Caki2 (cell line): ENCODE measurements at regions not wholly inside any gene's neighbourhood (a gene's known extent, or its start where the extent isn't known, plus 50 kb on each side); places are given as distances from the start of the nearest gene placed in this dataset.

Source experiments
- DNase-seq: peaks from one replicate; pipeline ENCODE4 v3.0.0-alpha.2; 2015; ENCODE audit warnings: low read depth
- in situ Hi-C: cut with HindIII; loops from 2 replicates; pipeline ENCODE4 v1.10.0; 2016; ENCODE audit warnings: low sequenced_read_pairs, low pct_unique_long_range_greater_than_20kb, mixed read lengths

GRCh38 chr7:25807086-25807611, 344.8 kb upstream of the NFE2L3 start:
- no peak for DNase-seq
- in situ Hi-C loops, result no loop called here

GRCh38 chr7:25809441-25809840, 342.6 kb upstream of the NFE2L3 start:
- in situ Hi-C loops, result no loop called here
- DNase-seq, result no peak

- in situ Hi-C loops, result no loop called here
These were observed 339.7 kb upstream of the NFE2L3 start for GRCh38 chr7:25812086-25812850.

GRCh38 chr7:25813381-25813780, 338.6 kb upstream of the NFE2L3 start:
- DNase-seq, result no peak
- in situ Hi-C loops, result no loop called here

More at GRCh38 chr7:25812086-25812850, 339.7 kb upstream of the NFE2L3 start:
- no peak for DNase-seq

- in situ Hi-C loops, result no loop called here
These were observed 336.3 kb upstream of the NFE2L3 start for GRCh38 chr7:25815711-25816110.

GRCh38 chr7:25820432-25821040, 331.5 kb upstream of the NFE2L3 start:
- in situ Hi-C loops, result no loop called here
- DNase-seq, result no peak

More at GRCh38 chr7:25815711-25816110, 336.3 kb upstream of the NFE2L3 start:
- no peak for DNase-seq

GRCh38 chr7:25821225-25821624, 330.8 kb upstream of the NFE2L3 start:
- DNase-seq, result no peak
- in situ Hi-C loops, result no loop called here

GRCh38 chr7:25822823-25823222, 329.2 kb upstream of the NFE2L3 start:
- in situ Hi-C loops, result no loop called here
- DNase-seq, result no peak

GRCh38 chr7:25823571-25823970, 328.4 kb upstream of the NFE2L3 start:
- in situ Hi-C loops, result no loop called here

GRCh38 chr7:25828468-25828867, 323.5 kb upstream of the NFE2L3 start:
- no peak for DNase-seq
- in situ Hi-C loops, result loop anchor here (25.0 kb wide), 1 partner anchor 441 kb away; no protein-coding TSS in a partner anchor

More at GRCh38 chr7:25823571-25823970, 328.4 kb upstream of the NFE2L3 start:
- no peak for DNase-seq

- in situ Hi-C loops, result loop anchor here (25.0 kb wide), 1 partner anchor 442 kb away; no protein-coding TSS in a partner anchor
- no peak for DNase-seq
These were observed 322.3 kb upstream of the NFE2L3 start for GRCh38 chr7:25829663-25830062.

GRCh38 chr7:25830215-25830614, 321.8 kb upstream of the NFE2L3 start:
- DNase-seq, result no peak
- in situ Hi-C loops, result loop anchor here (25.0 kb wide), 1 partner anchor 443 kb away; no protein-coding TSS in a partner anchor

GRCh38 chr7:25831062-25831691, 320.8 kb upstream of the NFE2L3 start:
- in situ Hi-C loops, result loop anchor here (25.0 kb wide), 1 partner anchor 444 kb away; no protein-coding TSS in a partner anchor
- no peak for DNase-seq

GRCh38 chr7:25831831-25832411, 320.1 kb upstream of the NFE2L3 start:
- in situ Hi-C loops, result loop anchor here (25.0 kb wide), 1 partner anchor 445 kb away; no protein-coding TSS in a partner anchor
- no peak for DNase-seq

- DNase-seq, result no peak
- in situ Hi-C loops, result loop anchor here (25.0 kb wide), 1 partner anchor 445 kb away; no protein-coding TSS in a partner anchor
These were observed 319.5 kb upstream of the NFE2L3 start for GRCh38 chr7:25832456-25832855.

GRCh38 chr7:25832929-25833328, 319.1 kb upstream of the NFE2L3 start:
- in situ Hi-C loops, result loop anchor here (25.0 kb wide), 1 partner anchor 446 kb away; no protein-coding TSS in a partner anchor
- no peak for DNase-seq

- in situ Hi-C loops, result loop anchor here (25.0 kb wide), 1 partner anchor 447 kb away; no protein-coding TSS in a partner anchor
- no peak for DNase-seq
These were observed 317.9 kb upstream of the NFE2L3 start for GRCh38 chr7:25834050-25834449.

- peak; percentile 31 for DNase-seq
- in situ Hi-C loops, result loop anchor here (25.0 kb wide), 1 partner anchor 448 kb away; no protein-coding TSS in a partner anchor
These were observed 316.8 kb upstream of the NFE2L3 start for GRCh38 chr7:25835197-25835596.
